COR-L47 (cell line): ENCODE measurements at regions not wholly inside any gene's neighbourhood (a gene's known extent, or its start where the extent isn't known, plus 50 kb on each side); places are given as distances from the start of the nearest gene placed in this dataset.
"Not testable (repeated sequence)": the region's sequence is repeated elsewhere in the genome, so short reads cannot be mapped to it uniquely, and the experiment has no call there.

Experiments used
- DNase-seq: peaks from one replicate; lab custom pipeline; 2025; lab: John Stamatoyannopoulos, UW

DNA sequence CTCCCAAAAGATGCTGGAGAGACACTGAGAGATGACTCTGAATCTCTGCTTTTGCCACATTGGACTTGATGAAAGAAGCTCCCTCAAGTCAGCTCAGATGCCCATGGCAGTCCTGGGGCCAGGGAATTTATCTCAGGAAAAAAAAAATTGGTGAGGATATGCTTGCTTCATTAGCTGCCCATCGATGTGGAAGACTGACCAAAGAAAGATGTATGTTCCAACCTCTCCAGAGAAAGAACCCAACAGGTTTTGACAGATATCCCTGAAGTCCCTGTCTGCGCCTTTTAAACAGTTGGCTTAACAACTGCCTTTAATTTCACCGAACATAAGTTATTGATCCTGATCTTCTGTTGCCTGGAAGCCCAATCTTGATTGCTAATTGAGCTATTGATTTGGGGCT lies 137.4 kb downstream of the TMEM114 start:
- no peak for DNase-seq

DNA sequence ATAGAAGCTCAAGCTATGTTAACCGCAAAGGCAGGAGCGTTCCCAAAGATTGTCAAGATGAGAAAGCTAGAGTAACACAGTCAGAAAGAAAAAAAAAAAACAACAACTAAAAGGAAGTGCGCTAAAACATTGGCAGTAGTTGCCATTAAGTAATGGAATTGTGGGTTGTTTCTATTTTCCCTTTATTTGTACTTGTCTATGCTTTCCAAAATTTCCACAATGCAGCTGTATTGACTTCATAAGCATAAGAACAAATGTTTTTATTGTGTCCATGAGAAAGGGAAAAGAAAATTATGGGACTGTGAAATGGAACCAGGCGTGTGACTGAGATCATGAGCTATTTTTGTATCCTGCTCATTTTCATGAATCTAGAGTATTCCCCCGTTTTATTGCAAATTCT lies 153.4 kb downstream of the TMEM114 start:
- DNase-seq, result no peak

DNA sequence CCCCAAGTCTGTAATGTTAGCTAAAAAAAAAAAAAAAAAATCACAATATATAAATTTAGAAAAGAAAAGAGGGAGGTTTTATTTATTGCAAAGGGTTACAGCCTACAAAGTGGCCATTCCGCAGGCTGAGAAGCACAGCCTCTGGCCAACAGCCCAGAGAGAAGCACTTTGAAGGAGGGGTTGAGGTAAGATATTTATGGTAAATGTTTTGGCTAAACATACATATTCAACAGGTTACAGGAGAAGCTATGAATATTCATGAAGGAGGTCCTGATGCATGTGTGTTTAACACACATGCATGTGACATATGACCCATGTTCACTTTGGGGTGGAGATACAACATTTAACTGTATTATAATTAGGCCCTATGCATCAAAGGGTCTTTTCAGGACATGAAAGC lies 158.5 kb downstream of the TMEM114 start:
- no peak for DNase-seq

DNA sequence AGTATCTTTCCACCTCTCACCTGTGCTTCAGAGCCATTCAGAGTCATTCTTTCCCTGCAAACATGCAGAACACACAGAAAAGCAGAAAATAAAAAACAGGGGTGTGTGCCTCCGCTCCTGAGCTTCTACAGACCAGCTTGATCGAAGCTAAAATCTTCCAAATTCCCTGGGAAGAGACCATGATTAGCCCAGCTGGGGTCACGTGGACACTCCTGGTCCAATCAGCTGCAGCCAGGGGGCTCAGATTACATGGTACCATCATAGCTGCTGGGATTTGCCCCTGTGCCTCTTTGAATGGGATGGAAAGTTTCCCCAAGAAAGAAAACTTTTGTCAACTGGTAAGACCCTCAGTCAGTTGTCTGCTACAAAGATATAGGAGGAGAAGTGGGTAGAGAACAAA lies 159.9 kb downstream of the TMEM114 start:
- DNase-seq, result no peak

DNA sequence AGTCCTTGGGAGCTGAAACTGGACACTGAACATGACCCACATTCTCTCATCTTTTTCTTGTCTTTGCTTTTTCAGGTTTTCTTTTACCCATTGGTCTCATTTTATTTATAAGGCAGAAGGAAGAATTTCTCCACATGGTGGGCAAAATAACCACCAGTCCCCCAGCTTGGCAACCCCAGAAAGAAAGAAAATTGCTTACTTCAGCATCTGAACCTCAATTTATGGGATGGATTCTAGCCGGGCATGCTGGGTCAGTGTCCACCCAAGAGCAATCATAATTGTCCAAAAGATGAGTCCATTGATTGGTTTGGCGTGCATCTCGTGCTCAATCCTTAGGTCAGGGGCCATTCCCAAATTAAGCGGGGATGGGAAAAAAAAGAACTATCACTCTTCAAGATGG lies 163.7 kb downstream of the TMEM114 start:
- no peak for DNase-seq

DNA sequence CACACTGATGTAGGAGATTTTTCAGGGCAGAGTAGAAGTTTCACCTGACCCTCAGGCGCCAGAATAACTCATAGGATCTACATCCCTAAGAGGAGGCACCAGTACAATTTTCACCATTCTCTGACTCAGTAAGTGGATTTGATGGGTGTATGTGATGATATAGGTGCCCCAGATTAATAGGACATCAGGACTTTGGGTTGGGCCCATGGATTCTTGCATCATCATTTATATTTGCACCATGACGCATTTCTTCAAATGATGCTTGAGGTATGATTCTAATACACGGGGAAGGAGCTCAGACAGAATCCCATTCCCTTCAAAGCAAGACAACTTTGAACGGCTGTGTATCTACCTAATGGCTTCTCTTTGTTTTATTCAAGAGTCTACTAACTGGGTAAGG lies 173.2 kb downstream of the TMEM114 start:
- no peak for DNase-seq

DNA sequence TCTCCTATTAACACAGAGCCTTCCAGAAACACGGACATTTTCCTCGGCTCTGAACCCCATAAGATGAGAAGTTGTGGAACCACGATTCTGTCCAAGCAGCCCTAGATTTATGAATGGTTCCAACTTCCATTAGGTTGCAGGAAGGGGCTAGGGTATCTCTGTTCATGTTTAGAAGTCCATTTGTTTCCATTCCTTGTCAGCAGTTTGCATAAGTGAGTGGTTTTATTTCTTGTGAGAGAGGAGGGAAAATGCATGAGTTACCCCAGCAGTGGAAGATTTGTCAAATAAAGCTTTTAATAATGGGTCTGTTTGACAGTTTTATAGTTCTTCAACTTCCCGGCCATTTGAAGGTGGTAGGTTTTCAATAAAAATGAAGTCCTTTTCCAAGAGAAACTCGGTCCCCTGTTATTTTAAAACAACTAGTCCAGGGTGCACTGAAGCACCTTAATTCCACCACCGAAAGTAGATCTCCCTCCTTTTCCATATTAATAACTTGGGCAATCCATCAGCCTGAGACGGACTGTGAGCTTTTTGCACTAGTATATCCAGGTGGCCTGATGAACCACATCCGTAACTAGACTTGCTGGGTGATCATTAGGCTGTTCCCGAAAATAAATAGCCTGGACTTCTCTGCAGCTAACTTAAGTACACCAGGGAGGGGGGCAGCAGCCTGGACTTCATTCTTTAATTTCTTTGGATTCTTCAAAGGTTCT lies 181.3 kb downstream of the TMEM114 start:
- DNase-seq, result no peak

DNA sequence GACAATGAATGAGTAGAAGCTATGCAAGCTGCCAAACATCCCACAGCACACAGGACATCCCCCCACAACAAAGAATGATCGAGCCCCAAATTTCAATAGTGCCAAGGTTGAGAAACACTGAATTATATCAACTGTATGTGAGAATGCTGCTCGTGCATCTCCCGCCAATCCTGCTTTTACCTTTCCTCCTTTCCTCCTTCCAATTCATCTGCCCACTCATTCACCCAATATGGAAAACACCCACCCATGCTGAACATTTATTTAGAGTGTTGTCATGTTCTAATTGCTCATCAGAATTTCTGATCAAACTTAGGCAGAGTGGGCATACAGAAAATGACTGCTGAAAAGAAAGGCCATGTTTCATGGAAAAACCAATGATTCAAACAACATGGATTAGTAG lies 183.0 kb downstream of the TMEM114 start:
- DNase-seq, result no peak

DNA sequence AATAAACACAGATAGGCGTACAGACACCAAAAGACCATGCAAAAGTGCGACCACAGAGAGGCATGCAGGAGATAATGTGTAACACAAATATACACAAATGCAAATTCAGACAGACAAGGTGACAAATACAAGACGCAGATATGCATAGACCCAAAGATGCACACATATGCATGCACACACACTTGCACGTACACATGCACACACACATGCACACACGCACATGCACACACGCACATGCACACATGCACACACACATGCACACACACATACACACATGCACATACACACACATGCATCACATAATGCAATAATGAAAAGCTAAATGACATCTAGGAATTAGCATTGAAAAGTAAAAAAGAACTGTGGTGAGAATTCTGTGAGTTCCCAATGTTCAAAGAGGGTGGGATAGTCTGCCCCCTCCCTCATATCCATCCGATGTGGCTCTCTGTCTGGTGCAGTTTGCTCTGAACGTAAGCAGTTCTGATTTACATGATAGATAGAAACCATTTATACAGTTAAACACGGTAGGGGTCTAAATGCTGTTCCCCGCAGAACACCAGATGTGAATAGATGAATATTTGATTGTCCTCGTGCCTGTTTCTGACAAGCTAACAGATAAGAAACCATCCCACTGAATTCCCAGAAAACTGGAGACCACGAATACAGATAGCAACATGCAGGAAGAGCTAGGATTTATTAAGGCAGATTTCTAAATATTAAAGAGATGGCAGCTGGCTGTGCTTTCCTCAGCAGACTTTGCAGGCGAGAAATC lies 186.1 kb downstream of the TMEM114 start:
- no peak for DNase-seq

DNA sequence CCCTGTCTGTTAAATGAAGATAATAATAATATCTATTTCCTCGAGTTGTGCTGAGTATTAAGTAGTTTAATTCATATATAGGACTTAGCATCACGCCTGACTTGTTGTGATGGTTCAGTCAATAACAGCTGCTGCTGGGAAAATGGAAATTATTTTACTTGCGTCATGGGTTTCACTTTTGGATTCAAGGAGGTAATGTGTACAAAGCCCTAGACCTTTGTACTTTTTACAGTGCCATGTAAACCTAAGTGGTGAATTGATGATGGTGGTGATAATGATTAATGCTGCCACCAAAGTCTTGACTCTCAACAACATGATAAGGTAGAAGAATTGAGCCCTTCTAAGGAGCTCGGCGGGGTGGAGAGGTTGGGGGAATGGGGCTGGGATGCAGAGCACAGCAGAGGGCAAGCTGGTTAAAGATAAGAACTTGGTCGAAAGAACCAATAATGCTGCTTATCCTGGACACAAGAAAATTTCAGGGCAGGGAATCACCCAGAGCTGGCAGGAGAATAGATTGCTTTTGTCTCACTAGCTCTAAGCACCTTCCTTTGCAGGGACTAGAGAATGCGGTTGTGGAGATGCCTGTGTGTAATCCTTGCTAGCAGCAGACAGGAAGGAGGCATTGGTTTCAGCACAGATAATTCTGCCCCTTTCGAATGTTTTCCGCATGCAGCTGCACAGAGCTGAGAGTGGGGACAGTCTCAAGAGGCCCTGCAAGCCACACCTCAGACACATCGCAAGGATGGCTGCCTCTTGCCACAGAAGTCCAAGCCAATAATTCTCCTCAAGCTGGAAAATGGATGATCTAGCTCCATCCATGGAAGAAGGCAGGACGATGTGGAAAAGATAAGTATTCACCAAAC lies 187.1 kb downstream of the TMEM114 start:
- no peak for DNase-seq

DNA sequence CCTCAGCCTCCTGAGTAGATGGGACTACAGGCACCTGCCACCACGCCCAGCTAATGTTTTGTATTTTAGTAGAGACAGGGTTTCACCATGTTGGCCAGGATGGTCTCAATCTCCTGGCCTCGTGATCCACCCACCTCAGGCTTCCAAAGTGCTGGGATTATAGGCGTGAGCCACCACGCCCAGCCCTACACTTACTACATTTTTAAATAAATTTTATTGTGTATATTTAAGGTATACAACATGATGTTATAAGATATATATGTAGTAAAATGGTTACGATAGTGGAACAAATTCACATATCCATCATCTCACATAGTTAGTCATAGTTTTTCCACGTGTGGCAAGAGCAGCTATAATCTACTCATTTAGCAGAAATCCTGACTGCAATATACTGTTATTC lies 189.6 kb downstream of the TMEM114 start:
- not testable (repeated sequence) for DNase-seq

DNA sequence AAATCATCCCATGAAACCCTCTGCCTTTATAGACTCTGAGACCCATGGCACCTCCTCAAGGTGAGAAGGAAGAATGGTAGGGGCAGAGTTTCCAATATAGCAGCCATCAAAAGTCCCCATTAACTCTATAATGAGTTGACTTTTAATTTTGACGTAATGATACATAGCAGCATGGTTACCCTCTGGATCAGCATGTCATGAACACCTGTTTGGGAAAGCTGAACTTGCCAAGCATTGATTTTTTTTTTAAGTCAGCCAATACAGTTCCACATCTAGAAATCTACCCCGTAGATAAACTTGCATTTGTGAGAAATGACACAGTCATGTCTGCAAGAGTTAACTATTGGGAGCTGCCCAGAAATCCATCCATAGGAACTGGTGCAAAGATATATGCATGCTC lies 191.8 kb downstream of the TMEM114 start:
- DNase-seq, result no peak

DNA sequence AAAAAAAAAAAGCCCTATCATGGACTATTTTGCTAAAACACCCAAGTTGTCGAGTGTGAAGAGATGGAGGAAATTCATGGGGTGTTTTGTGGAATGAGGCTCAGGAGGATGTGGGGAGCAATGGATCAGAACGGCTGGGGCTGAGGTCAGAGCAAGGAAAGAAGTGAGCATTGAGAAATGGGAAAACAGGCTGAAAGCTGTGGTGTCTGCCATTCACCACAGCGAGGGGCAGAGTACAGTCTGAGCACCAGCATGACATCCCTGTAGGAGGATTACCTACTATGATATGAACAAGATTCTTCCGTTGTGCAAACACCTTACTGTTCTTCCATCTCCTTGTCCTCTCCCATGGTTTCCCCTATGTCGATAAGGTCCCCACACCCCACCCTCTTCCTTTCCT lies 193.1 kb downstream of the TMEM114 start:
- no peak for DNase-seq

DNA sequence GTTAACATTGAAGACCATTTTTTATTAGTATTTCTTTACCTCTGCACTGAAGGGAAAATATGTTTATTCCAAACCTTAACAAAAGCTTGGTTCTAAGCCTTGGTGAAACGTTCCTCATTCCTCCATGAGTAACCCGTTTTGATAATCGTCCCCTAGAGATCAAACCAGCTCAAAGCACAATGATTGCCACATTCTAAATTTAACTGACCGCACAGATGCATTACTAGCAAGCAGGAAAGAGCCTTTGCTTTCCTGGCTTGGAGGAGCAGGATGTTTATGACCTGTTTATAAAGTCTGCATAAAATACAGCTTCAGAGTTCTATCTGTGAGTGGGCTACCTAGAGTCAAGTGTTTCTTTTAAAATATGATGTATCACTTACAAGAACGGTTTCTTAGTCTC lies 193.8 kb downstream of the TMEM114 start:
- no peak for DNase-seq

DNA sequence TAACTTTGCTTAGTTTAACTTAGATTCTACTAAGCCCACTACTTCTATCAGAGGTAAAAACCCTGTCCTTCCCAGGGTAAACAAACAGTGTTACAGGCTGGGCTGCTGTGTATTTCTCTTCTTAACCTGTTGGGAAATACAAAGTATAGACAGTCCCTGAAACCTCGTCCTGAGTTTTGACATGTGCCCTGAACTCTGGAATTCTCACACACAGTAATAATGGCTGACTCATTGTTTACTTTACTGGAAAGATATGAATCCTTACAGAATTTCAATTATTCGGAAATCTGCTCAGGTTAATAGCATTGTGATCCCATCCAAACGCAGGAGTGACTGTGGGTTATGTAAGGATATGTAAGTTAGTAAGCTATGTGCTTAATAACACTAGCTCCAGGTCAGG lies 199.1 kb downstream of the TMEM114 start:
- DNase-seq, result no peak

DNA sequence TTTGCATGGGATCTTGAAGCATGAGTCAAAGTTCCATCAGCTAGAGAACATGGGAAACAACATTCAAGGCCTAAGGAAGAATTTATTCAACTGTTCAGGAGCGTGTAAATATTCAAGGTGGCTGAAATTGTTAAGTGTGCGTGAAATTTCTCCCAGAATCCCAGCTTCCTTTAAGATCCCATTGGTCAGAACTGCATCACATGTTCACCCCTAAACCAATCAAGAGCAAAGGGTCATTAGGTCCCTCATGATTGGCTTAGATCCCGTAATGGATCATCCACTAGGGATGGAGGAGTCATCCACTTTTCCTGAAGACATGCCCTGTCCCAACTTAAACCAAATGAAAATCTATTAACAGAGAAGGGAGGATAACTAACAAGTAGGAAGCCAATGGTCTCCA lies 201.6 kb downstream of the TMEM114 start:
- DNase-seq, result no peak

DNA sequence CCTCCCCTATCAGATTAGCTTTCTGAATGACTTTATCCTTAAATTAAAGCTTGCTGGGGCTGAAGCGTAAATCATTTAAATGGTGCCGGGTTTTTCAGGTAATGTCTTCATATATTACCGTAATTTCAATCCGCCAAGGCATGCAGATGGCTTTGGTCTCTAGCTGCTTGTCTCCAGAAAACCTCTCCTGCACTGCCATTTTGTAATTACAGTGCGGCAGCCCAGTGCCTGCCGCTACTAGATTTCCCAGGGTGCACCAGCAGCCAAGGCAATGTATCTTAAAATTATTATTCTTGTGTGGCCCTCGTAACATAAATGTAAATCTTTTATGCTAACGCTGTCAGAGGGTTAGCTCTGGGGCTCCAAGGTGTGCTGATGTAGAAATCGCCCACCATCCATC lies 208.5 kb downstream of the TMEM114 start:
- DNase-seq, result no peak

DNA sequence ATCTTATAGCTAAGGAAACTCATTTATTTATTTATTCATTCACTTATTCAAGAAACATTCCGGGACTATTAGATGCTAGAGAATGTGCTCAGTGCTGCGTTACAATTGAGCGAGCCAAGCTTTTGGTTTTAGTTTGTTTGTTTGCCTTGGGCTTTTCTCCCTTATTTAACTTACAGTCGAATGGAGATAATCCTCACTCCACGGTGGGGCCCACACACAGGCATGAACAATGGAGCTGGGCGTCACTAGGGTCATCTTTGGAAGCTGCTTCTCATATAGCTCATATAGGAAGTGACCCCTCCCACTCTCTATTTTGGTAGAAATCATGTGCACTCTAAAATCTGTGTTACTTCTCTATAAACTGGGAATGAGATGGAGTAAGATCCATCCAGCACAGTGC lies 210.0 kb downstream of the TMEM114 start:
- DNase-seq, result no peak

DNA sequence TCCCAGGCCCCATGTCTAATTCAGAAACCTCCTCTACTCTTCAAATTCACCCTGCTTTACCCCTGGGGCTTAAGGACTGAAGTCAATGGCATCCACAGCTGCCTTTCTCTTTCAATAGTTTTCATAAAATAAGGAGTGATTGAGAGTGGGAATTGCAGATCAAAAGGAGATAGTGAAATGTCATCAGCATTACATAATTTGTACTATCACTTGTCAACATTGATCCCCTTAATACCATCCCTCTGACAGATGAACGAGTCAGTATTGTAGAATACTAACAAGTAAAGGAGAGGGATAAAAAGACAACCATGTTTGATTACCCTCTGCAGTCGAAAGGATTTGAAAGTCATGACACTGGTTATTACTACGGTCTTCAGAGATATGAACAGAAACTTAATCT lies 212.4 kb downstream of the TMEM114 start:
- DNase-seq, result no peak

DNA sequence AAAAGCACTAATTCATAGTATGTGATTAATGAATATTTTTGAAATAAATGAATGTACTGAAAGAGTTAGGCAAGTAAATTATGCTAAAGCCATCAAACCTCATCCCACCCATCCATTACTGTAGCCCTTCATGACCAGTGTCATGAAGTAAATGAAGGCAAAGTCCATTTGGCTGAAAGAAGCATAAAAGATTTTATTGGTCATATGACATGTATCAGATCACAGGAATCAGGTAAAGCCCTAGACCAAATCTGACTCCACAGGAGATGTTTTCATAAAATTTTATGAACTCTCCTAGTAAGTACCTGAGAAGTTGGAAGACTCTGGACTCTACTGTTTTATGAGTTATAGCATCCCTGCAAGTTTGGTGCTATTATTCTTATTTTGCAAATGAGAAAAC lies 213.5 kb downstream of the TMEM114 start:
- no peak for DNase-seq

DNA sequence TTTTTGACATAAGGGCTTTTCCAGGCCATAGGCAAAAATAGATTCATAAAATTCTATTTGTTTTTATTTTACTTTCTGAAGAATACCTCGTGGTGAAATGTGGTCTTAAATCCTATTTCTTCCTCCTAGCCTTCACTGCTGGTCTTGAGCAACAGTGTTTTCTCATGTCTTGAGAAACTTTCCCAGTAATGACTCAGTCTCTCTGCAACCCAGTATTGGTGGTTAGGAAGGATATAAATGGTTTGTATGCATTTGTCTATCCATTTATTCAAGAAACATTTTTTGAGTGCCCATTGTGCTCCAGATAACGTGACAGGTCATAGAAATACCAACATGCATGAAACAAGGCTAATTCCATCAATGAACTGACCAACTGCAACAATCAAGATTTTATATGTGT lies 213.9 kb downstream of the TMEM114 start:
- no peak for DNase-seq

DNA sequence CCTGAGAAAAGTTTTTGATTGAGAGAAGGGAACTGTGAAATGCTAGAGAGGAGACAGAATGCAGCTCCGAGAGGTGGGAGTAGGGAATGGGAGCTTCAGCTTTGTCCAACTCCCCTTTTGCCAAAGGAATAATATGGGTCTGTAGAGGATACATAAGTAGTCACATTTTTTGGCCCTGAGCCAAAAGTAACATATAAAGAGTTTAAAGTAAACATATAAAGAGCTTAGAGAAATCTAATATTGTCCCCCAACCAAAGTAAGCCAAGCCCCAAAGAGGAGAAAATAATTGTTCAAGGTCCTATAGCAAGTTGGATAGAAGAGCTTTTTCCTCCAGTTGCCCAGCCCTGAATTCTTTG lies 215.1 kb downstream of the TMEM114 start:
- DNase-seq, result no peak
